ENCODE measurements at regions not wholly inside any gene's neighbourhood (a gene's known extent, or its start where the extent isn't known, plus 50 kb on each side); places are given as distances from the start of the nearest gene placed in this dataset.

GRCh38 chr10:70990681-70991080, 102.3 kb upstream of the PCBD1 start:
- Histone ChIP-seq H3K9ac (ENCODE audit: low read depth, low read length) (no peak overlapping the region), H2AK5ac (ENCODE audit: low read depth, low read length) (no peak overlapping the region), H2BK20ac (ENCODE audit: low read depth, low read length) (no peak overlapping the region), H4K5ac (ENCODE audit: low read depth, low read length) (no peak overlapping the region), H3K14ac (replicated peaks; ENCODE audit: low read depth, low read length) (no peak overlapping the region), H3K4me2 (ENCODE audit: low read depth, low read length) (no peak overlapping the region), H4K8ac (ENCODE audit: low read depth in 2 of 2, low read length in 2 of 2) (no peak overlapping the region), H3K4me1 (ENCODE audit: control insufficient read depth, insufficient read depth, low read length) (no peaks in the 10 kb centered on the region), H3K23ac (ENCODE audit: low read depth, low read length) (no peak overlapping the region), H3K27ac (ENCODE audit: insufficient read depth, low read length) (no peak overlapping the region), H3K4ac (ENCODE audit: low read depth, low read length) (no peak overlapping the region), H3K9me3 (ENCODE audit: control insufficient read depth, insufficient read depth, low read length) (no peaks in the 10 kb centered on the region), H3K56ac (ENCODE audit: extremely low read depth, insufficient read depth, low read length) (no peak overlapping the region), H4K20me1 (ENCODE audit: insufficient read depth, low read length) (no peaks in the 10 kb centered on the region), H3K9me1 (ENCODE audit: insufficient read depth, low read length) (no peaks in the 10 kb centered on the region), H3K79me1 (ENCODE audit: low read depth in 1 of 2, low read length in 2 of 2) (no peaks in the 10 kb centered on the region), H2BK15ac (ENCODE audit: low read depth, low read length) (no peak overlapping the region), H3K36me3 (ENCODE audit: control insufficient read depth, insufficient read depth, low read length) (no peaks in the 10 kb centered on the region), H3K4me3 (ENCODE audit: insufficient read depth, low read depth, low read length) (no peak overlapping the region), H2BK5ac (ENCODE audit: low read depth, low read length, poor library complexity, severe bottlenecking) (no peak overlapping the region), H2AFZ (replicated peaks; ENCODE audit: low read length, poor library complexity) (no peak overlapping the region), H2AK9ac (replicated peaks; ENCODE audit: low read depth, low read length, poor library complexity) (no peak overlapping the region), H2BK120ac (ENCODE audit: low read depth, low read length) (no peak overlapping the region), H4K91ac (ENCODE audit: insufficient read depth, low read depth, low read length) (no peak overlapping the region), H3K18ac (ENCODE audit: low read depth, low read length) (no peak overlapping the region), H3K27me3 (ENCODE audit: control insufficient read depth, insufficient read depth, low read length) (peaks cover 33% of the 10 kb centered on the region)
- no peak for TF ChIP-seq ELK1 (IDR thresholded peaks at IDR 0.05; ENCODE audit: borderline replicate concordance, low read depth, low read length)
- dilution Hi-C loops (cut with HindIII; ENCODE audit: low sequenced_read_pairs, unreplicated experiment) = no loop called here
- CTCF ChIA-PET = no interaction called here
- no peak for DNase-seq
- POLR2A ChIA-PET (ENCODE audit: unreplicated experiment) = no interaction called here
- no CpG with 5 or more reads among the region's 6 CpGs for WGBS, 2 experiments (ENCODE audit: extremely low coverage in 2 of 2, insufficient read length in 1 of 2)
- in situ Hi-C loops (cut with MboI; ENCODE audit: low sequenced_read_pairs) = no loop called here
- BruUV-seq (replicated peaks) = no TSS peak
- ATAC-seq (ENCODE audit: low read depth) = no peak
- intact Hi-C loops (cut with micrococcal nuclease) = no loop called here

Data from IMR-90 (cell line).